ENCODE measurements at regions not wholly inside any gene's neighbourhood (a gene's known extent, or its start where the extent isn't known, plus 50 kb on each side); places are given as distances from the start of the nearest gene placed in this dataset.

GRCh38 chr5:112069329-112069728 lies 312.3 kb upstream of the NREP start:
- DNase-seq (ENCODE audit: low read depth in 6 of 9, low spot score in 9 of 9): no peak
- WGBS: 92% methylated on average over 3 of the region's 3 CpGs

GRCh38 chr5:112068593-112068992 lies 311.6 kb upstream of the NREP start:
- WGBS: 96% methylated on average over 3 of the region's 3 CpGs
- no peaks in the 10 kb centered on the region for H3K27me3 ChIP-seq (ENCODE audit: control insufficient read depth in 2 of 2, insufficient read depth in 1 of 2, low read length in 1 of 2)
- H3K9me3 ChIP-seq (ENCODE audit: control insufficient read depth in 2 of 2, insufficient read depth in 1 of 2, low read length in 1 of 2): no peaks in the 10 kb centered on the region

More at GRCh38 chr5:112069329-112069728, 312.3 kb upstream of the NREP start:
- no peak overlapping the region for H3K4me3 ChIP-seq (ENCODE audit: low read length in 2 of 2)
- H3K36me3 ChIP-seq (ENCODE audit: control insufficient read depth in 2 of 2, insufficient read depth in 2 of 2, low read length in 1 of 2): no peaks in the 10 kb centered on the region
- no peaks in the 10 kb centered on the region for H3K9me3 ChIP-seq (ENCODE audit: control insufficient read depth in 2 of 2, insufficient read depth in 1 of 2, low read length in 1 of 2)
- H3K27ac ChIP-seq (ENCODE audit: low read depth in 1 of 2, low read length in 1 of 2): no peak overlapping the region
- H3K27me3 ChIP-seq (ENCODE audit: control insufficient read depth in 2 of 2, insufficient read depth in 1 of 2, low read length in 1 of 2): no peaks in the 10 kb centered on the region
- no peaks in the 10 kb centered on the region for H3K4me1 ChIP-seq (ENCODE audit: control insufficient read depth in 2 of 2, insufficient read depth in 2 of 2, low read length in 2 of 2)

GRCh38 chr5:112065781-112066180 lies 308.8 kb upstream of the NREP start:
- Histone ChIP-seq H3K27me3 (ENCODE audit: control insufficient read depth in 2 of 2, insufficient read depth in 1 of 2, low read length in 1 of 2) (no peaks in the 10 kb centered on the region), H3K9me3 (ENCODE audit: control insufficient read depth in 2 of 2, insufficient read depth in 1 of 2, low read length in 1 of 2) (no peaks in the 10 kb centered on the region), H3K4me3 (ENCODE audit: low read length in 2 of 2) (no peak overlapping the region), H3K27ac (ENCODE audit: low read depth in 1 of 2, low read length in 1 of 2) (no peak overlapping the region), H3K4me1 (ENCODE audit: control insufficient read depth in 2 of 2, insufficient read depth in 2 of 2, low read length in 2 of 2) (no peaks in the 10 kb centered on the region), H3K36me3 (ENCODE audit: control insufficient read depth in 2 of 2, insufficient read depth in 2 of 2, low read length in 1 of 2) (no peaks in the 10 kb centered on the region)
- DNase-seq (ENCODE audit: low read depth in 6 of 9, low spot score in 9 of 9): no peak

More at GRCh38 chr5:112068593-112068992, 311.6 kb upstream of the NREP start:
- Histone ChIP-seq H3K27ac (ENCODE audit: low read depth in 1 of 2, low read length in 1 of 2) (no peak overlapping the region), H3K4me1 (ENCODE audit: control insufficient read depth in 2 of 2, insufficient read depth in 2 of 2, low read length in 2 of 2) (no peaks in the 10 kb centered on the region), H3K36me3 (ENCODE audit: control insufficient read depth in 2 of 2, insufficient read depth in 2 of 2, low read length in 1 of 2) (no peaks in the 10 kb centered on the region), H3K4me3 (ENCODE audit: low read length in 2 of 2) (no peak overlapping the region)
- DNase-seq (ENCODE audit: low read depth in 6 of 9, low spot score in 9 of 9): no peak

GRCh38 chr5:112064956-112065355 lies 308.0 kb upstream of the NREP start:
- Histone ChIP-seq H3K27ac (ENCODE audit: low read depth in 1 of 2, low read length in 1 of 2) (no peak overlapping the region), H3K4me1 (ENCODE audit: control insufficient read depth in 2 of 2, insufficient read depth in 2 of 2, low read length in 2 of 2) (no peaks in the 10 kb centered on the region), H3K27me3 (ENCODE audit: control insufficient read depth in 2 of 2, insufficient read depth in 1 of 2, low read length in 1 of 2) (no peaks in the 10 kb centered on the region), H3K4me3 (ENCODE audit: low read length in 2 of 2) (no peak overlapping the region), H3K9me3 (ENCODE audit: control insufficient read depth in 2 of 2, insufficient read depth in 1 of 2, low read length in 1 of 2) (no peaks in the 10 kb centered on the region), H3K36me3 (ENCODE audit: control insufficient read depth in 2 of 2, insufficient read depth in 2 of 2, low read length in 1 of 2) (no peaks in the 10 kb centered on the region)
- WGBS: 97% methylated on average over 2 of the region's 2 CpGs
- no peak for DNase-seq (ENCODE audit: low read depth in 6 of 9, low spot score in 9 of 9)

- 99% methylated on average over 2 of the region's 2 CpGs for WGBS
- Histone ChIP-seq H3K4me3 (ENCODE audit: low read length in 2 of 2) (no peak overlapping the region), H3K27ac (ENCODE audit: low read depth in 1 of 2, low read length in 1 of 2) (no peak overlapping the region), H3K36me3 (ENCODE audit: control insufficient read depth in 2 of 2, insufficient read depth in 2 of 2, low read length in 1 of 2) (no peaks in the 10 kb centered on the region), H3K27me3 (ENCODE audit: control insufficient read depth in 2 of 2, insufficient read depth in 1 of 2, low read length in 1 of 2) (no peaks in the 10 kb centered on the region), H3K4me1 (ENCODE audit: control insufficient read depth in 2 of 2, insufficient read depth in 2 of 2, low read length in 2 of 2) (no peaks in the 10 kb centered on the region), H3K9me3 (ENCODE audit: control insufficient read depth in 2 of 2, insufficient read depth in 1 of 2, low read length in 1 of 2) (no peaks in the 10 kb centered on the region)
- DNase-seq (ENCODE audit: low read depth in 6 of 9, low spot score in 9 of 9): no peak
Observed at GRCh38 chr5:112064271-112064701, 307.3 kb upstream of the NREP start.

- no peaks in the 10 kb centered on the region for H3K36me3 ChIP-seq (ENCODE audit: control insufficient read depth in 2 of 2, insufficient read depth in 2 of 2, low read length in 1 of 2)
- no peak for DNase-seq (ENCODE audit: low read depth in 6 of 9, low spot score in 9 of 9)
- no peaks in the 10 kb centered on the region for H3K4me1 ChIP-seq (ENCODE audit: control insufficient read depth in 2 of 2, insufficient read depth in 2 of 2, low read length in 2 of 2)
- H3K27me3 ChIP-seq (ENCODE audit: control insufficient read depth in 2 of 2, insufficient read depth in 1 of 2, low read length in 1 of 2): no peaks in the 10 kb centered on the region
- 97% methylated on average over 1 of the region's 1 CpG for WGBS
- H3K4me3 ChIP-seq (ENCODE audit: low read length in 2 of 2): no peak overlapping the region
- H3K9me3 ChIP-seq (ENCODE audit: control insufficient read depth in 2 of 2, insufficient read depth in 1 of 2, low read length in 1 of 2): no peaks in the 10 kb centered on the region
- H3K27ac ChIP-seq (ENCODE audit: low read depth in 1 of 2, low read length in 1 of 2): no peak overlapping the region
Observed at GRCh38 chr5:112063856-112064255, 306.9 kb upstream of the NREP start.

GRCh38 chr5:112063191-112063590 lies 306.2 kb upstream of the NREP start:
- Histone ChIP-seq H3K9me3 (ENCODE audit: control insufficient read depth in 2 of 2, insufficient read depth in 1 of 2, low read length in 1 of 2) (no peaks in the 10 kb centered on the region), H3K27me3 (ENCODE audit: control insufficient read depth in 2 of 2, insufficient read depth in 1 of 2, low read length in 1 of 2) (no peaks in the 10 kb centered on the region), H3K27ac (ENCODE audit: low read depth in 1 of 2, low read length in 1 of 2) (no peak overlapping the region), H3K36me3 (ENCODE audit: control insufficient read depth in 2 of 2, insufficient read depth in 2 of 2, low read length in 1 of 2) (no peaks in the 10 kb centered on the region), H3K4me1 (ENCODE audit: control insufficient read depth in 2 of 2, insufficient read depth in 2 of 2, low read length in 2 of 2) (no peaks in the 10 kb centered on the region), H3K4me3 (ENCODE audit: low read length in 2 of 2) (no peak overlapping the region)
- DNase-seq (ENCODE audit: low read depth in 6 of 9, low spot score in 9 of 9): no peak
- WGBS: 97% methylated on average over 2 of the region's 2 CpGs

GRCh38 chr5:112062181-112062580 lies 305.2 kb upstream of the NREP start:
- no peaks in the 10 kb centered on the region for H3K36me3 ChIP-seq (ENCODE audit: control insufficient read depth in 2 of 2, insufficient read depth in 2 of 2, low read length in 1 of 2)
- 95% methylated on average over 2 of the region's 2 CpGs for WGBS
- no peak overlapping the region for H3K4me3 ChIP-seq (ENCODE audit: low read length in 2 of 2)
- no peaks in the 10 kb centered on the region for H3K9me3 ChIP-seq (ENCODE audit: control insufficient read depth in 2 of 2, insufficient read depth in 1 of 2, low read length in 1 of 2)
- no peaks in the 10 kb centered on the region for H3K27me3 ChIP-seq (ENCODE audit: control insufficient read depth in 2 of 2, insufficient read depth in 1 of 2, low read length in 1 of 2)
- H3K27ac ChIP-seq (ENCODE audit: low read depth in 1 of 2, low read length in 1 of 2): no peak overlapping the region
- no peak for DNase-seq (ENCODE audit: low read depth in 6 of 9, low spot score in 9 of 9)
- H3K4me1 ChIP-seq (ENCODE audit: control insufficient read depth in 2 of 2, insufficient read depth in 2 of 2, low read length in 2 of 2): no peaks in the 10 kb centered on the region

- 62% methylated on average over 1 of the region's 1 CpG for WGBS
- no peaks in the 10 kb centered on the region for H3K4me1 ChIP-seq (ENCODE audit: control insufficient read depth in 2 of 2, insufficient read depth in 2 of 2, low read length in 2 of 2)
- no peaks in the 10 kb centered on the region for H3K36me3 ChIP-seq (ENCODE audit: control insufficient read depth in 2 of 2, insufficient read depth in 2 of 2, low read length in 1 of 2)
- no peak overlapping the region for H3K4me3 ChIP-seq (ENCODE audit: low read length in 2 of 2)
- no peak overlapping the region for H3K27ac ChIP-seq (ENCODE audit: low read depth in 1 of 2, low read length in 1 of 2)
- no peaks in the 10 kb centered on the region for H3K9me3 ChIP-seq (ENCODE audit: control insufficient read depth in 2 of 2, insufficient read depth in 1 of 2, low read length in 1 of 2)
- DNase-seq (ENCODE audit: low read depth in 6 of 9, low spot score in 9 of 9): no peak
- H3K27me3 ChIP-seq (ENCODE audit: control insufficient read depth in 2 of 2, insufficient read depth in 1 of 2, low read length in 1 of 2): no peaks in the 10 kb centered on the region
Observed at GRCh38 chr5:112061666-112062065, 304.7 kb upstream of the NREP start.

GRCh38 chr5:112059579-112060135 lies 302.7 kb upstream of the NREP start:
- no peaks in the 10 kb centered on the region for H3K27me3 ChIP-seq (ENCODE audit: control insufficient read depth in 2 of 2, insufficient read depth in 1 of 2, low read length in 1 of 2)
- H3K4me1 ChIP-seq (ENCODE audit: control insufficient read depth in 2 of 2, insufficient read depth in 2 of 2, low read length in 2 of 2): no peaks in the 10 kb centered on the region
- H3K27ac ChIP-seq (ENCODE audit: low read depth in 1 of 2, low read length in 1 of 2): no peak overlapping the region
- H3K36me3 ChIP-seq (ENCODE audit: control insufficient read depth in 2 of 2, insufficient read depth in 2 of 2, low read length in 1 of 2): no peaks in the 10 kb centered on the region
- 93% methylated on average over 3 of the region's 3 CpGs for WGBS
- no peak for DNase-seq (ENCODE audit: low read depth in 6 of 9, low spot score in 9 of 9)
- peaks cover 0 to 4% of the 10 kb centered on the region in 2 donors for H3K9me3 ChIP-seq (ENCODE audit: control insufficient read depth in 2 of 2, insufficient read depth in 1 of 2, low read length in 1 of 2)
- H3K4me3 ChIP-seq (ENCODE audit: low read length in 2 of 2): no peak overlapping the region
